ENCODE measurements at regions not wholly inside any gene's neighbourhood (a gene's known extent, or its start where the extent isn't known, plus 50 kb on each side); places are given as distances from the start of the nearest gene placed in this dataset.

GRCh38 chrX:1027680-1028079, 184.8 kb downstream of the CRLF2 start:
- no peak overlapping the region for H3K27ac ChIP-seq
- ChIA-PET POLR2A (no interaction called here), CTCF (no interaction called here)
- TF ChIP-seq FOXS1 (CRISPR knock-in tag; IDR thresholded peaks at IDR 0.05) (no peak), POLR2AphosphoS2 (conservative IDR thresholded peaks at IDR 0.05; ENCODE audit: low read length) (no peak), RAD21 (conservative IDR thresholded peaks at IDR 0.05 in 1 of 2, IDR thresholded peaks at IDR 0.05 in 1 of 2) (no peak), EP300 (IDR thresholded peaks at IDR 0.05) (no peak), CBX8 (IDR thresholded peaks at IDR 0.05) (no peak), MAZ (IDR thresholded peaks at IDR 0.05; ENCODE audit: borderline replicate concordance, low read depth, low read length) (no peak), EHF (CRISPR knock-in tag; IDR thresholded peaks at IDR 0.05) (no peak), NR3C1 (IDR thresholded peaks at IDR 0.05) (no peak), ZSCAN20 (CRISPR knock-in tag; IDR thresholded peaks at IDR 0.05) (no peak), MYC (IDR thresholded peaks at IDR 0.05; ENCODE audit: borderline replicate concordance, low read length) (no peak), GATA3 (IDR thresholded peaks at IDR 0.05; ENCODE audit: borderline replicate concordance) (no peak), HMGXB4 (CRISPR knock-in tag; IDR thresholded peaks at IDR 0.05; ENCODE audit: borderline replicate concordance) (no peak), ZNF302 (CRISPR knock-in tag; IDR thresholded peaks at IDR 0.05) (no peak), NFE2L2 (conservative IDR thresholded peaks at IDR 0.05; ENCODE audit: low read length) (no peak), JUNB (IDR thresholded peaks at IDR 0.05) (no peak), REST (IDR thresholded peaks at IDR 0.05) (no peak), TP53 (CRISPR knock-in tag; IDR thresholded peaks at IDR 0.05) (no peak), CHD2 (IDR thresholded peaks at IDR 0.05; ENCODE audit: low read length, partially characterized antibody) (no peak), MAFK (IDR thresholded peaks at IDR 0.05; ENCODE audit: partially characterized antibody) (no peak), RFX5 (IDR thresholded peaks at IDR 0.05) (no peak)
- no peaks in the 10 kb centered on the region for H3K9me3 ChIP-seq
- no peaks in the 10 kb centered on the region for H3K4me1 ChIP-seq
- no peak overlapping the region for H3K4me3 ChIP-seq
- no peak for DNase-seq (ENCODE audit: low read depth in 1 of 2, low spot score in 1 of 2)
- FAIRE-seq, result no peak
- ATAC-seq, result no peak
- H3K4me2 ChIP-seq, result no peak overlapping the region

- CTCF ChIA-PET, result no interaction called here
- Histone ChIP-seq H3K4me1 (no peaks in the 10 kb centered on the region), H3K4me3 (no peak overlapping the region), H3K4me2 (no peak overlapping the region), H3K27ac (no peak overlapping the region), H3K9me3 (no peaks in the 10 kb centered on the region)
- 54% methylated on average over 18 of the region's 18 CpGs for WGBS (ENCODE audit: missing lambda C conversion rate)
- ATAC-seq, result no peak
- POLR2A ChIA-PET, result no interaction called here
- FAIRE-seq, result no peak
- no peak for DNase-seq (ENCODE audit: low read depth in 1 of 2, low spot score in 1 of 2)
- TF ChIP-seq, protein P1, sequence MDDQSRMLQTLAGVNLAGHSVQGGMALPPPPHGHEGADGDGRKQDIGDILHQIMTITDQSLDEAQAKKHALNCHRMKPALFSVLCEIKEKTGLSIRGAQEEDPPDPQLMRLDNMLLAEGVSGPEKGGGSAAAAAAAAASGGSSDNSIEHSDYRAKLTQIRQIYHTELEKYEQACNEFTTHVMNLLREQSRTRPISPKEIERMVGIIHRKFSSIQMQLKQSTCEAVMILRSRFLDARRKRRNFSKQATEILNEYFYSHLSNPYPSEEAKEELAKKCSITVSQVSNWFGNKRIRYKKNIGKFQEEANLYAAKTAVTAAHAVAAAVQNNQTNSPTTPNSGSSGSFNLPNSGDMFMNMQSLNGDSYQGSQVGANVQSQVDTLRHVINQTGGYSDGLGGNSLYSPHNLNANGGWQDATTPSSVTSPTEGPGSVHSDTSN (IDR thresholded peaks at IDR 0.05), result no peak
Observed at GRCh38 chrX:1027133-1027532, 185.3 kb downstream of the CRLF2 start.
